NCI-H345 treated with DMSO at 0.1 percent for 48 hours (cell line): ENCODE measurements at regions not wholly inside any gene's neighbourhood (a gene's known extent, or its start where the extent isn't known, plus 50 kb on each side); places are given as distances from the start of the nearest gene placed in this dataset.

ENCODE experiments used
- DNase-seq: peaks from one replicate; lab custom pipeline; 2025; ENCODE audit not compliant: unreplicated experiment; lab: John Stamatoyannopoulos, UW

DNA sequence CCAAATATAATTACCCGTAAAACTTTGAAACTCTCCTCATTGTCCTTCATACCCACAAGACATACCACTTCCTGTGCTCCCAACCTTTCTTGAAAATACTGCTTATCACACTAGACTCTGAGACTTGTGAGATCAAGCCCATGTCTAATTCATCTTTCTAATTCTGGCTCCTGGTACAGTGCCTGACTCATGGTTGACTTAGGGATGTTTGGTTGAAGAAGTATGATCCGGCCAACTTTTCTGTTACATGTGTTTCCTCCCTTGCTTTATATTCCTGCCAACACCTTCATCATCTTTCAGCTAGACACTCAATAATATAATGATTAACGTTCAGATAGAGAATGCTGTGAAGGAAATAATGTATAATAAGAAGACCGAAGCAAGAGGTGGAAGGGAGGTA lies 58.2 kb downstream of the MEX3B start:
- no peak for DNase-seq

DNA sequence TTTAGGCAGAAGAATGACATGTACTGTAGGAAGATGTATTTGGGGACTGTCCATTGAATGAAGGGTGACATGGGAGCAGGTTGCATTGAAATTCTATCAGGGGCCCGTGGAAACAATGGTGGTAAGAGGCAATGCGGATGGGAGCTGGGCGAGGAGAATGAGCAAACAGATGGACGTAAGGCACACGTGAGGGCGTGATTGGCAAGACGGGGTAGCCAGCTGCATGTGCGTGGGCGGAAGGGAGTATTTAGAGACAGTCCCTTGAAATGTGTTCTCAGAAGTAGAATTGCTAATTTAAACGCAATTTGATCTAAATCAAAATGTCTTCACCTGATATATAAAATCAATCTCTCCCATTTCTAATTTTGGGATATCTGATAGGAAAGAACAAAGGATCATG lies 62.3 kb downstream of the MEX3B start:
- no peak for DNase-seq

DNA sequence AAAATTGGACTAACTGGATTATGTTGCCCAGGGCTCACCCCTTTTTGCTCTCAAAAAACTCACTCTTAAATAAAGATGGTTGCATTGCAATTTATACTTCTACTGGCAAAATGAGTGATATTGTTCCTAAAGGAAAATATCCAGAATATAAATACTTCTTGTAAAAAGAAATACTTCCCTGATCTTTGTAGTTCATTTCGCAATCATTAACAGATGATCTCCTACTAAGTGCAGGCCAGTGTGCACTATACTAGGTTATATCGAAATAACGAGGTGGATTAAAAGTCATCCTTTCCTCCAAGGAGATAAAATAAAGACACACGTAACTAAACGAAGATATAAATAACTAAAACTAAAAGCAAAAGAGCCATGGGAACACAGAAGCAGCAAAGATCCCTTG lies 63.0 kb downstream of the MEX3B start:
- DNase-seq: no peak

DNA sequence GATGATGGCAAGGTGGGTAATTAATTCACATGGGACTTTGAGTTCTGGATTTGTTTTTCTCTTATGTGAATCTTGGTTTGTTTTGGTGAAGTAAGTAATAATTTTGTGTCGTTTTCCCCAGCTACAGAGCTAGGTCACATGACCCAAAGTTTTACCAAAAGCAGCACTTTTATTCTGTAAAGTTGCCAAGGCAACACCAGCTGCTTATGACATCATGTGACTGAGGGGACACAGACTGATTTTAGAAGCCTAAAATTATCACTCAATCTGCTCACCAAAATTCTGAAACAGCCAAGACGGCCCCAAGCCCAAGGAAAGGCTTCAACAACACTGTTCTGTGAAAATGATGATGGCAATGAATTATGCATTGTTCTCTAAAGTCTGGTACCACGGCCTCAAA lies 63.9 kb downstream of the MEX3B start:
- no peak for DNase-seq

DNA sequence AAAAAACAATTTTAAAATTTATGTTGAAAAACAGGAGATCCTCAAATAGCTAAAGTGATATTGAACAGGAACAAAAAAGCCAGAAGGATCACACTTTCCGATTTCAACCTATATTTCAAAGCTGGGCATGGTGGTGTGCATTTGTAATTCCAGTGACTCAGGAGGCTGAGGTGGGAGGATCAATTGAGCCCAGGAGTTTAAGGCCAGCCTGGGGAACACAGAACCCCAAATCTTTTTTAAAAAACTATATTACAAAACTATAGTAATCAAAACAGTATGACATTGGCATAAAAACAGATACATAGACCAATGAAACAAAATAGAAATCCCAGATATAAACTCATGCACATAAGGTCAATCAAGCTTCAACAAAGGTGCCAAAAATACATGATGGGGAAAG lies 68.4 kb downstream of the MEX3B start:
- DNase-seq: no peak

DNA sequence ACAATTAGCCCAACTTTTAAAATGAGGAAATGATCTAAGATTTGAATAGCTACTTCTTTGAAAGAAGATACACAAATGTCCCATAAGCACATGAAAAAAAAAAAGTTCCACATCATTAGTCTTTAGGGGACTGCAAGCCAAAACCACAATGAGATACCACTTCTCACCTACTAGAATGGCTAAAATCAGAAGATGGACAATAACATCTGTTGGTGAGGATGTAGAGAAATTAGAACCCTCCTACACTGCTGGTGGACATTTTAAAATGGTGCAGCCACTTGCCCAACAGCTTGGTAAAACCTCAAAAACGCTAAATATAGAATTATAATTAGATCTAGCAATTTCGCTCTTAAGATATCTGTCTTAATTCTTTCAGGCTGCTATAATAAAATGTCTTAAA lies 77.1 kb downstream of the MEX3B start:
- DNase-seq: no peak

DNA sequence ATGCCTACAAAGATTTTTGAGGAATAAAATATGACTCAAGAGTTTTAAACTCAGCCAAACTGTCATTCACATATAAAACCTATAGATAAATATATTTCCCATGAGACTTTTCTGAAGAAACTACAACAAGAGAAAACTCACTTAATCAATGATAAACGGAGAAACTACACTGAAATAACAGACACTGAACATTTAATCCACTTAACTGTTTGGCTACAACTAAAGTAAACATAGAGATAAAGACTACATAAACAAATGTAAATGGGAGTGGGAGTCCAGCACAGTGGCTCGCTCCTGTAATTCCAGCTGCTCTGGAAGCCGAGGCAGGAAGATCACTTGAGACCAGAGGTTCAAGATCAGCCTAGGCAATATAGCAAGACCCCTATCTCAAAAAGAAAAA lies 79.2 kb downstream of the MEX3B start:
- no peak for DNase-seq

DNA sequence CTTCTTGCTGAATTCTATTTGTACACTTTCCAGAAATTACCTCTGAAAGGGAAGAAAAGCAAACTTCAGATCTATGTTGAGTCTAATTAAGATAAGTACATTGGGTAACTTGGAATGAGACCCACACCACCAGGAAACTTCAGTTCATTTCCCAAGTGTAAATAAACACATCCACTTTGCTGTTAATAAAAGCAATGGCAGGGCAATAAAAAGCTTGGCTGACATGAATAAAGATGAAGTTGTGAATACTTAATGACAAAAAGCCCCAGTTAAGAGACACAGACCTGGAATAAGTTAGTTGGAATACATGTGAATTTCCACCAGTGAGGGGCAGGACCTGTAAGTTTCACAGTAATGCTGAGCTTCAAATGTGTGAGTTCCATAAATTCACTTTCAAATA lies 83.3 kb downstream of the MEX3B start:
- no peak for DNase-seq

DNA sequence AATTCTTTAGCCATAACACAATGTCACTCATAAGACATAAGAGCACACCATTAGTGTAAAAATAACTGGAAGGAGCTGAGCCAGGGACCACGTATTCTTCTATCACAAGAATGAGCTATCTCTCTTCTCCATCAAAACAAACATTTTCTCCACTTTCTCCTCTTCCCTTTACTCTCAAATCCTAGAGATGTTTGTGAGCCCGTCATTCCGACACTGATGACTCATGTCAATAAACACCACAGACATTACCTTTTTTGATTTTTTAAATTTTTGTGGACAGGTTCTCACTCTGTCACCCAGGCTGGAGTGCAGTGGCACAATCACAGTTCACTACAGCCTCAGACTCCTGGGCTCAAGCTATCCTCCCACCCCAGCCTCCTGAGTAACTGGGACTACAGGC lies 86.6 kb downstream of the MEX3B start:
- no peak for DNase-seq

DNA sequence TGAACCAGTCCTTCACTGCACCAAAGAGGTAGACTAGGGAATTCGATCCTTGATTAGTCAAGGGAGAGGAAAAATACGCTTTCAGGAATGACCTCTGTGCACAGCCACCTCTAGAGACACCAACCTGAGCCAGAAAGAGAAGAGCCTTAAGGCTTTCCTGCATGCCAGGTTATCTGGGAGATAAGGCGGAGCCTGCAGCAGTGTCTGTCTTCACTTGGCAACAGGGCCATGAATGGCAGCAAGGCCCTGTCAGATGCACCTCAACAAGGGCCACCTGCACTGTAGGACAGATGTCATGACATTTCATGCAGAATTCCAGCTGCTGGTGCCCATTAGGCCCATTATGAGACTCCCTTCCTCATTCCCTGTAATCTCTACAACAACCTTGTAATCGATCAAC lies 88.1 kb downstream of the MEX3B start:
- no peak for DNase-seq

DNA sequence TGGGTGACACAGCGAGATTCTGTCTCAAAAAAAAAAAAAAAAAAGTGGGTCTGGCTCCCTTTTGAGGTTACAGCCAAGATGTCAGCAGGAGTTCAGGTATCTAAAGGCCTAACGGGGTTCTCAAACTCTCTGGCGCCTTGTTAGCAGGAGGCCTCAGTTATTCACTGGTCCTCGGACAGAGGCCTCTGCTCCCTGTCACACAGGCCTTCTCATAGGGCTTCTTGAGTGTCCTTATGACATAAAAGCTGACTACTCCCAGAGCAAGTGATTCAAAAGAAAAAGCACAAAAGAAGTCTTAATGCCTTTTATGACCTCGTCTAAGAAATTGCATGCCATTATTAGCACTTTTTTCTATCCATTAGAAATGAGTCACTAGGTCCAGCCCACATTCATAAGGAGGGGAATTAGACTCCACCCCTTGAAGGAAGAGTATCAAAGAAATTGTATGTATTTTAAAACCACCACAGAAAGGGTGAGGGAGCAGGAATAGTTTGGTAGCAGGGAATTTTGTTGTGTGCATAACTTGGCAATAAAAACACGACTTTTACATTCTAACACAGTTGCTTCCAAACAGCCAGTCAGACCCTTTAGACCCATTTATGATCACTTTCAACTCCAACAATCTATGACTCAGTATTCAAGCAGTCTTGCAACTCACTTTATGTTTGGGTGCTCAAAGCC lies 90.3 kb downstream of the MEX3B start:
- DNase-seq: no peak

DNA sequence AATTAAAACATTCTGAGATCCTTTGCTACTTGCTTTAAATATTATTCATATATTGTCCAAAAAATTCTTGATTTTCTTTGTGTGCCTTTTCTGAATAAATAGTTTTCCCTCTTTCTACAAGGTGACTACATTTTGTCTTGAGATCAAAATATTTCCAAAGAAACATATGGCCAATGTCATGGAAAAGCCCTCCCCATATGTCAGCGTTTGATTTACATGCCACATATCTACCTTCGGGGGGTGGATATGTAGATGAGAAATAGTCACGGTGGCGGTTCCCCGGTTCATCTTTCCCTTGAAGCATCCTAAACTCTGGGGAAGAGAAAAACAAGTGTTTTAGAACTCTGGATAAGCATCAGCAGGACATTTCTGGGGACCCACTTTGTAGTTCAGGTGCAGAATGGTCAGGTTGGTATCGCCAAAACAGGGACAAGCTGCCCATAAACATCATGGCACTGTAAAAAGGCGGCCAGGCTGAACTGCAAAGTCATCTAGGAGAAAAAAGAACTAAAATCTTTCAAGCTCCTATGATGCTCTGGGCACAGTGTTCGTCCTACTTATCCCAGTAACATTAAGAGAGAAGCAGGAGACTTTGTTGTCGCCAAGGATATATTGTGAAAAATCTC lies 91.5 kb downstream of the MEX3B start:
- DNase-seq: no peak

DNA sequence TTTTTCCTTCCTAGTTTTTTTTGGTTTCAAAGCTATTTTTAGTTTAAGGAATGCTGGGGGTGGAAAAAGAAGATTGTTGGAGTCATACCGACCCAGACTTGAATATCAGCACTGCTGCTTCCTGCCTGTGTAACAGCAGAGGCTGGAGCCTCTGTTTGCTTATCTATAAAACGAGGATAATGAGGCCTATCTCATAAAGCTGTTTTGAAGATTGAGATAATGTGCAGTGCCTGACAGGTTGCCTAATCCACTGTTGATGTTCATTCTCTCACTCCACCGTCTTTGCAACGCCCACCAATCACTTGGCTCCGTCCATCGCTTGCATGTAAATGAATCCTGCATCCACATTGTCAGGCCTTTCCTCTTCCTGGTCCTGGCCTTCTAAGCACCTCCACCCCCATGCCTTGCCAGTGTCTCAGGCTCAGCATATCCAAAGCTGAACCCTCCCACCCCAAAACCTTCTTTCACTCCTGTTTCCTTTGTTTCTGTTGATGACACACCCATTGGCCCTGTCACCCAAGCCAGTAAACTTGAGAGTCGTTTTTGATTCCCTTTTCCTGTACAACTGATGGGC lies 94.9 kb downstream of the MEX3B start:
- no peak for DNase-seq

DNA sequence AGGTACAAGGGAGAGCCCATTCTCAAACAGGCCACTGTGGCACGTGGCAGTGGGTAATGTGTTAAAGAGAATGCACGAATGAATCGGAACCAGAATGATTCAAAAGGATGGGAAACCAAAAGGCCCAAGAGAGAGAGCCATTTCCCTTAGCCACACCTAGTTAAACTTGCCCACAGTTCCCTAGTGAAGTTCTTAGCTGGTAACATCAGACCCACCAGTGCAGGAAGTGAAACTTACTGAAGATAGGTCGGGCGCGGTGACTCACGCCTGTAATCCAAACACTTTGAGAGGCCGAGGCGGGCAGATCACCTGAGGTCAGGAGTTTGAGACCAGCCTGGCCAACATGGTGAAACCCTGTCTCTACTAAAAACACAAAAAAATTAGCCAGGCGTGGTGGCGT lies 97.1 kb downstream of the MEX3B start:
- DNase-seq: no peak

DNA sequence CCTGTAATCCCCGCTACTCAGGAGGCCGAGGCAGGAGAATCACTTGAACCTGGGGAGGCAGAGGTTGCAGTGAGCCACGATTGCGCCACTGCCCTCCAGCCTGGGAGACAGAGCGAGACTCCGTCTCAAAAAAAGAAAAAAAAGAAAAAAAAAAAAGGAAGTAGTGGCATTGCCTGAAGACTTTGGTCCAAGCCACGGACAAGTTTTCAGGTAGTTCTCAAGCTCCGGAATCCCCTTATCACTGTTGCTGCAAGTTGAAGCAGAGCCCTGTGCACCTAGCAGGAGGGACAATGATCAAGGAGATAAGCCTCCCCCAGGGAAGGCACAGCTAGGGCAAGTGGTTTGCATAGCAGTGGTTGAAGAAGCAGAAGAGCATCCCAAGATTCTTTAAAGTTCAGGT lies 97.6 kb downstream of the MEX3B start:
- no peak for DNase-seq

DNA sequence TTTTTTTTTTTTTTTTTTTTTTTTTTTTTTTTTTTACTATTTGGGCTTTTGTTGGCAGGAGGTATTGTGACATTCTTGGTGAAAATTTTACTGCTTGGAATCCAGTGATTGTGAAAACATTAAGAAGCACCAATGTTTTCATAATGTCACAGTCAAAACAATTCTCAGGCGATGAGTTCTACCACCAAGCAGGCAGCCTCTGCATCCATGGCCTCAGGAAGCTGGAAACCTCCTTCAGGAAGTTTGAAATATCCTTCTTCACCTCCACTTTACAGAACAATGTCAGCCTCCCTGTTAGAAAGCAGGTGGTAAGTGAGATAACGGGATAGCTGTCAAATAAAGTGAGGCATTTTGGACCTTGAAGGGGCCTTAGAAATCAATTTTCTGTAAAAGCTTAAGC lies 98.3 kb downstream of the MEX3B start:
- DNase-seq: no peak

DNA sequence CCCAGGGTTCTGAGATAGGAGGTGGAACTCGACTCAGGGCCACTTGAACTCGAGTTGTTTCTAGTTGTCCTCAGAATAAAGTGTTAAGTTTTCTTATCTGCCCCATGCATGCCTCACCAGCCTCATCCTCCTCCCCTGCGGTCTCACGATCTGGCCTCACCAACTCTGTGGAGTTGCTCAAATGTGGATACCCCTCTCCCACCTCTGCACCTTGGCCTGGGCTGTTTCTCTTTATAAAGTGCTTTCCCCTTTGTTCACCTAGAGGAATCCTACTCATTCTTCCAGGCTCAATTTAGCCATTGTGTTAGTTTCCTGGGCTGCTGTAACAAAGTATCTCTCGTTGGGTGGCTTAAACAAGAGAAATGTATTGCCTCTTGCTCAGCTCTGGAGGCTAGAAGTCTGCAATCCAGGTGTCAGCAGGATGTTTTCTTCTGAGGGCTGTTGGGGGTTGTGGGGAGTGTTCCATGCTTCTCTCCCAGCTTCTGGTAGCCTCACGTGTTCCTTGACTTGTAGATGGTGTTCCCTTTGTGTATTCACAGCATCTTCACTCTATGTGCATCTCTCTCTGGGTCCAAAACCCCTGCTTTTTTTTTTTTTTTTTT lies 100.7 kb downstream of the MEX3B start:
- no peak for DNase-seq

DNA sequence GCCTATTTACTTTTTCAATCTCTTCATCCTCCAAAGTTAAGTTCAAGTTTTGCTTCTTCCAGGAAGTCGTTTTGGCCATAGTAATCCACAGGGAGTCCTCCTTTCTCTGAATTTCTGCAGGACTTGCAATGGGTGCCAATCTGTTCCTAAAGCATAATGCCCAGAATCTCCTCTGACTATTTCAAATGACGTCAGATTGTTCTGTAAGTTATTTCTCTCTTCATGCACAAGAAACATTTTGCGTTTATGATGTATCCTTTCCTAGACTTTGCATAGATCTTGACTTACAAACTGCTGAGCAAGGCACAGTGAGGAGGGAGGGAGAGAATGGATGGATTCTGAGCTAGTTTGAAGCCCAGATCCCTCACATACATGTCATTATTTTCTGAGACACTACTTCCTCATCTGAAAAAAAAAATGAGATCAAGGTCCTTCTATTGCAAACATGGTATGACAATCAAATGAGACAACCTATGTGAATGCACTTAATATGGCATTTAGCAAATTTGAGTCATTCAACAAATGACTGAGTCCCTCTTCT lies 103.1 kb downstream of the MEX3B start:
- no peak for DNase-seq

DNA sequence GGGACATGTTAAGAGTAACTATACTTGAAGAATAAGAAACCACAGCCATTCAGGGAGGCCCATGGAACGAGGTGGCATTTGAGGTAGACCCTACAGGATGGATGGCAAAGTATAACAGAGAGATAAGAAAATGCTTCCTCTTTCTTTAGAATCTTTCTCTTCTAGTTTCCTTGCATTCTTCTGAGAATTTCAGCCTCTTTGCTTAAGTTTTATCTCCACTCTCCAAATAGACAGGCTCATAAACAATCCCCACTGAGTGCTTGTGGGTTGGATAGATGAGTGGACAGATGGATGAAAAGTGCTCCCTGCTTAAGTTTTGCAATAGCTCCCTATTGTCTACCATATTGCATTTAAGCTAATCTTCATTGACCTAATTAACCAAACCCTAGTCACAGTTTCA lies 103.7 kb downstream of the MEX3B start:
- DNase-seq: no peak

DNA sequence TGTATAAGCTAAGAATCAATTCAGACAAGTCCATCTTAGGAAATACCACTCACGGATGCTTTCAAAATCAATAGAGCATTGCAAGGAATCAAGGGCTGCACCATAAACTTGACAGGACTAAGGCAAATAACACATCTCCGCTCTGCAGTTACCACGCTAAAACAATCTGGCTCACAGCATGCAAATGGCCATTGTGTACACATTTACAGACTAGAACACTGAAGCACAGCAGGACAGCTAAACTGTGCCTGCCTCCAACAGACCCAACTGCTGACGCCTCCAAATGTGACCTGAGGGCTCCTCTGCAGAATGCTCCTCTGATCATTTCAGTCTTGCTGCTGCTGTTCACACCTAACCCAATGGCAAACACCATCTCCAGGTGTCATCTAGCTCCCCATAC lies 104.3 kb downstream of the MEX3B start:
- DNase-seq: peak; percentile 80

DNA sequence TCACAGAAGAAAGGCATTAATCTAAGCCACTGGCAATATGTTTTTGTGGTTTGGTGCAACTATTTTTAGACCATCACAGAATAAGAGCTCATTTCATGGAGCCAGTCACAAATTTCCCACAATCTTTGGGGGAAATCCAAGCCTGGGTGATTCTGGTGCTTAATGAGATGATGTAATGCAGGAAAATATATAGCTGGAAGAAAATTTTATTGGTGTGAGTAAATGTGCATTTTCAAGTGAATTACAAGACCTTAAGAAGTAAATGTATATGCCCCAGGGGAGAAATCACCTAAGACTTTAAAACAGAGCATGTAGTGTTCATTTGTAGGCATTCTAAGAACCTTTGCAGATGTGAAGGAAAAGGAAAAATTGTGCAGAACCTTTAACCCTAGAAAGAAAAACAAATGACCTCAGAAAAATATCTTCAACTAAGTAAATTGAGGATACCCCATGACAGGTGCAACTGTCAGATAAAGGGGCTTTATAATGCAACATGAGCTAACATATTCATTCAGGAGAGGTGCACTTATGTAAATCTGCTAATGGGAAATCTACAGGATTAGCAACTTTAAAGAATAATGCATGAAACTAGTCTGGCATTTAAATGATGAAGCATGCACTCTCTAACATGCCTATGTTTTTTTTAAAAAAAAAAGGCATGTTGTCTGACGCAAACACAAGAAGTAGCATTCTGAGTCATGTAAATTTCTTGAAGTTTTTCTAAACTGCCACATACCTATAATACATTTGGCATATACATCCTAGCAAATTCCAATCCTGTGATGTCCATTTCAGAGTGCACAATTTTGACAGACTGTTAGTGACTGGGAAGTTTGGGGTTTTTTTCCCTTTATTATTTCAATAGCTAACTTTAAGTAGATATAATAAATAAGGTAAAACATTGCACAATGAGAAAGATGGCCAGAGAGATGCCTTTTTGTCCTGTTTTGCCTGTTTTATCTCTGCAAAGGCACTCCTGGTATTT lies 105.1 kb downstream of the MEX3B start:
- DNase-seq: no peak
